Mesodermal cell (in vitro differentiated cells): ENCODE measurements at regions not wholly inside any gene's neighbourhood (a gene's known extent, or its start where the extent isn't known, plus 50 kb on each side); places are given as distances from the start of the nearest gene placed in this dataset.

ENCODE experiments used
- H3K27ac ChIP-seq: 2 replicates; pipeline ENCODE4 v1.7.0; 2013; ENCODE audit warnings: mild to moderate bottlenecking, low read depth, low read length, moderate library complexity; ENCODE audit not compliant: severe bottlenecking
- H3K36me3 ChIP-seq: 2 replicates; pipeline ENCODE4 v1.7.1; 2013; ENCODE audit warnings: mild to moderate bottlenecking, low read length, moderate library complexity; ENCODE audit not compliant: control insufficient read depth, insufficient read depth
- H3K4me1 ChIP-seq: one replicate; pipeline ENCODE4 v1.7.1; 2013; ENCODE audit warnings: mild to moderate bottlenecking, low read length; ENCODE audit not compliant: insufficient read depth, control insufficient read depth, poor library complexity, severe bottlenecking
- H3K4me3 ChIP-seq: 2 replicates; pipeline ENCODE4 v1.7.0; 2013; ENCODE audit warnings: low read length, control low read depth, mild to moderate bottlenecking; ENCODE audit not compliant: insufficient read depth, poor library complexity, severe bottlenecking; ENCODE audit errors: extremely low read depth
- H3K9me3 ChIP-seq: 2 replicates; pipeline ENCODE4 v1.7.1; 2013; ENCODE audit warnings: mild to moderate bottlenecking, low read length, moderate library complexity; ENCODE audit not compliant: control insufficient read depth
- WGBS, 2 experiments: methylation state at CpG; one replicate each; pipeline ENCODE4 v1.1.5; 2013; ENCODE audit warnings: missing lambda C conversion rate in 2 of 2; ENCODE audit not compliant: insufficient coverage in 2 of 2; 5-methylcytosine and 5-hydroxymethylcytosine counted together

- no peaks in the 10 kb centered on the region for H3K36me3 ChIP-seq
- H3K4me3 ChIP-seq = no peak overlapping the region
- H3K9me3 ChIP-seq = no peaks in the 10 kb centered on the region
- WGBS, 2 experiments = 83% methylated on average over 4 of the region's 4 CpGs; no CpG with 5 or more reads in 1 of the 2 experiments
- no peaks in the 10 kb centered on the region for H3K4me1 ChIP-seq
- no peak overlapping the region for H3K27ac ChIP-seq
Measured at GRCh38 chr4:41857226-41857641, 78.0 kb upstream of the TMEM33 start.

- Histone ChIP-seq H3K4me3 (no peak overlapping the region), H3K36me3 (no peaks in the 10 kb centered on the region), H3K27ac (no peak overlapping the region), H3K9me3 (no peaks in the 10 kb centered on the region), H3K4me1 (no peaks in the 10 kb centered on the region)
- WGBS, 2 experiments = no CpG with 5 or more reads among the region's 2 CpGs
Measured at GRCh38 chr4:41856797-41857196, 78.4 kb upstream of the TMEM33 start.

GRCh38 chr4:41853973-41854372 is 81.3 kb upstream of the TMEM33 start:
- Histone ChIP-seq H3K36me3 (no peaks in the 10 kb centered on the region), H3K4me1 (no peaks in the 10 kb centered on the region), H3K4me3 (no peak overlapping the region), H3K9me3 (no peaks in the 10 kb centered on the region), H3K27ac (no peak overlapping the region)
- 100% methylated on average over 1 of the region's 2 CpGs for WGBS, 2 experiments

- Histone ChIP-seq H3K27ac (no peak overlapping the region), H3K9me3 (no peaks in the 10 kb centered on the region), H3K4me1 (no peaks in the 10 kb centered on the region), H3K4me3 (no peak overlapping the region), H3K36me3 (no peaks in the 10 kb centered on the region)
- 46 to 60% methylated on average over 1 of the region's 2 CpGs for WGBS, 2 experiments
Measured at GRCh38 chr4:41852229-41852628, 83.0 kb upstream of the TMEM33 start.

- Histone ChIP-seq H3K27ac (no peak overlapping the region), H3K4me3 (no peak overlapping the region), H3K9me3 (no peaks in the 10 kb centered on the region), H3K36me3 (no peaks in the 10 kb centered on the region), H3K4me1 (no peaks in the 10 kb centered on the region)
- no CpG with 5 or more reads among the region's 2 CpGs for WGBS, 2 experiments
Measured at GRCh38 chr4:41851621-41852020, 83.6 kb upstream of the TMEM33 start.

GRCh38 chr4:41844327-41844726 is 90.9 kb upstream of the TMEM33 start:
- no peak overlapping the region for H3K4me3 ChIP-seq
- no peak overlapping the region for H3K27ac ChIP-seq
- no peaks in the 10 kb centered on the region for H3K4me1 ChIP-seq
- H3K9me3 ChIP-seq = no peaks in the 10 kb centered on the region
- H3K36me3 ChIP-seq = no peaks in the 10 kb centered on the region

- no peak overlapping the region for H3K4me3 ChIP-seq
- no peaks in the 10 kb centered on the region for H3K9me3 ChIP-seq
- no peaks in the 10 kb centered on the region for H3K4me1 ChIP-seq
- WGBS, 2 experiments = 53 to 67% methylated on average over 2 to 5 of the region's 8 CpGs
- no peaks in the 10 kb centered on the region for H3K36me3 ChIP-seq
- H3K27ac ChIP-seq = no peak overlapping the region
Measured at GRCh38 chr4:41839916-41840854, 91.7 kb upstream of the PHOX2B start.

GRCh38 chr4:41838590-41838989 is 90.1 kb upstream of the PHOX2B start:
- no peaks in the 10 kb centered on the region for H3K4me1 ChIP-seq
- H3K9me3 ChIP-seq = no peaks in the 10 kb centered on the region
- no peaks in the 10 kb centered on the region for H3K36me3 ChIP-seq
- no peak overlapping the region for H3K4me3 ChIP-seq
- H3K27ac ChIP-seq = no peak overlapping the region

GRCh38 chr4:41835321-41835995 is 86.9 kb upstream of the PHOX2B start:
- no peaks in the 10 kb centered on the region for H3K4me1 ChIP-seq
- WGBS, 2 experiments = 81 to 100% methylated on average over 2 of the region's 3 CpGs
- no peaks in the 10 kb centered on the region for H3K36me3 ChIP-seq
- no peak overlapping the region for H3K4me3 ChIP-seq
- H3K9me3 ChIP-seq = no peaks in the 10 kb centered on the region
- H3K27ac ChIP-seq = no peak overlapping the region

- no peak overlapping the region for H3K4me3 ChIP-seq
- H3K36me3 ChIP-seq = no peaks in the 10 kb centered on the region
- H3K27ac ChIP-seq = no peak overlapping the region
- 60 to 100% methylated on average over 1 of the region's 1 CpG for whole genome bisulfite sequencing, 2 experiments
- H3K9me3 ChIP-seq = no peaks in the 10 kb centered on the region
- H3K4me1 ChIP-seq = no peaks in the 10 kb centered on the region
Measured at GRCh38 chr4:41832961-41833360, 84.4 kb upstream of the PHOX2B start.

- H3K4me1 ChIP-seq = no peaks in the 10 kb centered on the region
- no peak overlapping the region for H3K4me3 ChIP-seq
- no peaks in the 10 kb centered on the region for H3K9me3 ChIP-seq
- H3K36me3 ChIP-seq = no peaks in the 10 kb centered on the region
- whole genome bisulfite sequencing, 2 experiments = 86 to 88% methylated on average over 1 of the region's 4 CpGs
- H3K27ac ChIP-seq = no peak overlapping the region
Measured at GRCh38 chr4:41822325-41822724, 73.8 kb upstream of the PHOX2B start.
